Stimulated activated CD4-positive, alpha-beta T cell treated with anti-CD3 and anti-CD28 coated beads, Interleukin-1b, Interleukin-23, amount 100 ng/mL, for 48 hours (primary cell): ENCODE measurements at regions not wholly inside any gene's neighbourhood (a gene's known extent, or its start where the extent isn't known, plus 50 kb on each side); places are given as distances from the start of the nearest gene placed in this dataset.

Experiments
- DNase-seq: peaks from one replicate; pipeline ENCODE4 v3.0.0-alpha.2; 2020

DNA sequence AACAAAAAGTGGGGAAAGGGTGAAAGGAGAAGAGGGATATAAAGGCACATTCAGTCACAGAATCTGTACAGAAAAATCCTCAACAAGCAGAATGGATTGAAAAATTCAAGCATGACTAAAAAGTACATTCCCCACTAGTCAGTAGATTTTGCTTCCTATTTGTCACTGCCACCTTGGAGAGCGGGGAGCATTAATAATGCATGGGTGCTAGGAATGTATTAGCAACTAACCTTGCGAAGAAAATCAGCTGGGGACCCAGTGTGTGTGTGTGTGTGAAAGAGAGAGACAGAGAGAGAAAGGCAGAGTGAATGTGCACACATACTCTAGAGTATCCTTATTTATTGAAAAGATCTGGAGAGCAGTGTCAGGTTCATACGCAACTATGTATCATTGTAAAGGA is 968.7 kb upstream of the ZEB2 start:
- no peak for DNase-seq

GRCh38 chr2:145484448-145485097 is 964.7 kb upstream of the ZEB2 start:
- DNase-seq = no peak

- no peak for DNase-seq
Measured at GRCh38 chr2:145483854-145484253, 963.9 kb upstream of the ZEB2 start.

- DNase-seq = no peak
Measured at GRCh38 chr2:145481334-145481922, 961.5 kb upstream of the ZEB2 start.

GRCh38 chr2:145464866-145465265 is 944.9 kb upstream of the ZEB2 start:
- DNase-seq = no peak

- DNase-seq = no peak
Measured at GRCh38 chr2:145460112-145460511, 940.2 kb upstream of the ZEB2 start.

DNA sequence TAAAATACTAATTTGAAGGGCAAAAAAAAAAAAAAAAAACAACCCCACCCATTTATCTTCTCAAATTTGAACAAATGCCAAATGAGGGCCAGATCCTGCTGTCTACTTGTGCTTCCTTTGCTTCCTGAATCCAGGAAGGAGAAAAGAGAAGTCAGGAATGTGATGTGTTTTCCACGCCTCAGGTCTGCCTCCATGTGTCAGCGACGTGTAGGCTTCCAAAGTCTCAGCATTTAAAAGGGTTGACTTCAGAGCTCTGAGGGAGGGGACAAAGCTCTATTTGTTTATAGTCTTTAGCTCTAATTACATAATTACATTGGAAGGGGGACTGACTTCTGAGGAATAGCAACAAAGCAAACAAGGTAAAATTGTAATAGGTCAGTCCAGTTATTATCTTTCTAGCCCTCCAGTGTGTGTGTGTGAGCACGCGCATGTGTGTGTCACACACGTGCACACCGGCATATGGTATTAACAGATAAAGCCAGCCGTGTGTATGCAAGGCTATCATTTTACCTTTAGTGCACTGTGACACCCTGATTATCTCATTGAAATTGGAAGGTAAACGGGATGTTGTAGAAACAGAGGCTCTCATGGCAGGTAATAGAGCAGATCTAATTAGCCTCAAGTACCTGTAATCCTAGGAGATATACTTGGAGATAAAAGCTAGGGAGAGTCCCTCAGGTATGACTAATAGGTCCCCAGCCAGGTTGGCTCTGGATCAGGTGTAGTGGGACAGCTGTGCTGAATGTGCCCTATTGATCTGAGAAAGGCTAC is 911.4 kb upstream of the ZEB2 start:
- no peak for DNase-seq

- no peak for DNase-seq
Measured at GRCh38 chr2:145423809-145424208, 903.9 kb upstream of the ZEB2 start.

DNA sequence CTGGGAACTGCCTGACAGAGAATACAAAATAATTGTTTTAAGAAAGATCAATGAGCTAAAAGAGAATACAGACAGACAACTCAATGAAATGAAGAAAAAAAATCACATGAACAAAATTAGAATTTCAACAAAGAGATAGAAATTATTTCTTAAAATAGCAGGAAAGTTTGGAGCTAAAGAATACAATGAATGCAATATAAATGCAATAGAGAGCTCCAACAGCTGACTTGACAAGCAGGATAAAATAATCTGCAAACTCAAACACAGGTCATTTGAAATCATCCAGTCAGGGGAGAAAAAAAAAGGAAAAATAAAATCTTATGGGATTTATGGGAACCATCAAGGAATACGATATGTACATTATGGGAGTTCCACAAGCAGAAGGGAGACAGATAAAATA is 902.7 kb upstream of the ZEB2 start:
- no peak for DNase-seq

GRCh38 chr2:145421841-145422240 is 901.9 kb upstream of the ZEB2 start:
- no peak for DNase-seq

DNA sequence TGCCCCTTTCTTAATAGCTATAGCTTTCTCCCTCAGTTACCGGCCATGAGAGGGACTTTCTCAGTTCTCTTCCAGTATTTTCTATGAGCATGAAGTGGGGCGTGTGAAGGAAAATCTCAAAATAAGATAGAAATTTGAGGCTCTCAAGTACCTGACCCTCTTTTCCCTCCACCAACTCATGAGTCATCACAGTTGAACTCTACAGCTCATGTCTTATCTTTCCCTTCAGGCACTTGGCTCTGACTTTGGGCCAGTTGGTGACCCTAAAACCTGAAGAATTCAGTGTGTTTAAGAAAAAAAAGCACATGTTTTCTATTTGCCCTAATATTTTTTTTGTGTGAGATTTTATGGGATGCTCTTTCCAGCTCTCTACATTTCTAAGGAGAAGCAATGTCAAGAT is 896.7 kb upstream of the ZEB2 start:
- no peak for DNase-seq

- DNase-seq = no peak
Measured at GRCh38 chr2:145415151-145415550, 895.2 kb upstream of the ZEB2 start.

- no peak for DNase-seq
Measured at GRCh38 chr2:145413261-145414030, 893.5 kb upstream of the ZEB2 start.

- DNase-seq = no peak
Measured at GRCh38 chr2:145412155-145412554, 892.2 kb upstream of the ZEB2 start.

- DNase-seq = no peak
Measured at GRCh38 chr2:145411493-145411892, 891.6 kb upstream of the ZEB2 start.

DNA sequence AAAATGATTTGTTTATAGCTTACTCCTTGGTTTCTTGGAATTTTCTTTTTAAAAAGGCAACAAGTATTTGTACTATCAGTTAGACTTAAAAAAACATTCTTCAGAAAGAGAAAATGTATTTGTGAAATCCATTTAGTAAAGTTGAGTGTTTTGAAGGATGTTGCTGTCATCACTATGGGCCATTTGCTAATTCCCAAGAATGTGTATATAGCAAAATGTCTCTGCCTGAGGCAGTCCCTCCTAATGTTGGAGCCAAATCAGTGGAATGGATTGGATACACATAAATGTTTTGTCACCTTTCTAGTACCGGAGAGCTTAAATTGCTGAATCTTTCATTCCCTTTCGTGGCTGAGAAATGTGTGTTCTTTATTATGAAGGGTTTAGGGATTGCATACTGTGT is 890.2 kb upstream of the ZEB2 start:
- no peak for DNase-seq

DNA sequence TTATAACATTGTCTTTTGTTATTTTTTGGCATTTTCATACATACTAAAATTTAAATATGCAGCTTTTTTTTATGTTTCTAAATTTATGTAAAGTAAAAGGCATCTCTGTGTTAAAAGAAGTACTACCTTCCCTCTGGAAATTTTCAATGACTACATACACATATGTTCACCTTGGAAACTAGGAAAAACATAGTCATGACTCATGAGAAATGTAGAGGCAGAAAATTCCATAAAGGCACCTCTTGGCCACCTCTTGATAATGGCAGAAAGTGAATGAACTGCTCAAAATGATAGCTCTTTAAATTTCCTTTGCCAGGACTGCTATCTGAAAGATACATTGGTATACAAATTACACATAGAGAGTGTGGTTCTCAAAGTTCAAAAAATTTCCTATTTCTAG is 889.1 kb upstream of the ZEB2 start:
- no peak for DNase-seq

GRCh38 chr2:145404690-145405089 is 884.8 kb upstream of the ZEB2 start:
- DNase-seq = no peak

DNA sequence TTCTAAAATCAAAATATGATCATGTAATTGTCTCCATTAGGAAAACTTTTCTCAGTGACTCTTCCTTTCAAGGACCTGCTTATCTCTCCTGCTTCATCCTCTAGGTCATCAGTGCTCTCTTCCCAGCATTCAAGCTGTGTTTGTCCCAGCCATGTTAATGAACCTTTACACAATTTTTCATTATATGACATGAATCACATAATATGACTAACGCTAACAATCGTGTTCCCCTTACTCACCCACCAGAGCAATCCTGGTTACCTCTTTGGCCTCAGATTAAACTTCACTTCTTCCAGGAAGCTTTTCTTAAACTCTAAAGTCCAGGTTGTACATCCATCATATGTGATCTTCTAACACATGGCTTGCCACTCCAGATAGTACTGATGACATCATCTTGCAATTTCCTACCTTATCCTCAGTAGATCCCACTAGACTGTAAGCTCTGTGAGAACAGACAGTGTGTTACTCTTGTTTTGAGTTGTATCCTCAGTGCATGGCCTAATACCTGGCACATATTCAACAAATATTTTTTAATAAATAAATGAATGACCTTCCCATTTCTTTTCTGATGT is 882.9 kb upstream of the ZEB2 start:
- no peak for DNase-seq

GRCh38 chr2:145399131-145399530 is 879.2 kb upstream of the ZEB2 start:
- no peak for DNase-seq

GRCh38 chr2:145394181-145394580 is 874.3 kb upstream of the ZEB2 start:
- DNase-seq = no peak

DNA sequence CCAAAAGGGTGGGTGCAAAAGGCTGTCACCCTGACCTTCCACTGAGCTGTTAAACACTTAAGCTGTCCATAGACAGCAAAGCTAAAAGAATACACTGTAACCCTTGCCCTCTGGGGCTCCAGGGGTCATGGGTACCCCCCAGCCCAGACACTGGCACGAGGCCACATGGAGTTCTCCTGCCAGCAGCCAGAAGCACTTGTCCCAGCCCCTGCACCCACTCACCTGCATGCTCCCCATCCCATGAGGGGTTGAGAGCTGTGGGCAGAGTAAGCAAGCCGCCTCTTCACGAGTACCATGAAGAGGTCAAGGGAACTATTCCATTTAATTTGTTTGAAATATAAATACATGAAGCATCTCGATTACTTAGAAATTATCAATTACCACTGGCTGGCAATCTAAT is 867.1 kb upstream of the ZEB2 start:
- no peak for DNase-seq

DNA sequence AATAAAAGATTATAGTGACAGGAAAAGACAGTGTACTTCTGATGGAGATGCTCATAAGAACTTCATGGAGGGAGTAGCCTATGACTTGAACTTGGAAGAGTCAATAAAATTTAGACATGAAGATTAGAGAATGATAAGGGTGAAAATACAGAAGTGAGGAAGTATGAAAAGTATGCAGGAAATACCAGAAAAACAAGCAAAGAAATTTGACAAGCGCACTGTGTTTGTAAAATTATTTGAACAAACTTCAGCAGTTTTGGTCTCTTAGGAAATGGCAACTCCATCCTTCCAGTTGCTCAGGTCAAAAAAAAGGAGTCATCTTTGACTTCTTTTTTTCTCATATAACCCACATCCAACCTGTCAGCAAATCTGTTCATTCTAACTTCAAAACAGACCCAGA is 864.0 kb upstream of the ZEB2 start:
- DNase-seq = no peak
